Brain microvascular endothelial cell (primary cell): ENCODE measurements at regions not wholly inside any gene's neighbourhood (a gene's known extent, or its start where the extent isn't known, plus 50 kb on each side); places are given as distances from the start of the nearest gene placed in this dataset.
"Not testable (repeated sequence)": the region's sequence is repeated elsewhere in the genome, so short reads cannot be mapped to it uniquely, and the experiment has no call there.

Source experiments
- DNase-seq: peaks from one replicate; pipeline ENCODE4 v3.0.0-alpha.2; 2020
- H3K27ac ChIP-seq: fragments of 250-450 bp; sonication (Bioruptor Pico); 2 replicates; pipeline ENCODE4 v1.5.1; 2020; ENCODE audit warnings: mild to moderate bottlenecking, moderate library complexity
- H3K27me3 ChIP-seq: fragments of 250-450 bp; sonication (Bioruptor Pico); replicated peaks from 2 replicates; pipeline ENCODE4 v1.5.1; 2020; ENCODE audit warnings: mild to moderate bottlenecking
- H3K36me3 ChIP-seq: fragments of 250-450 bp; sonication (Bioruptor Pico); replicated peaks from 2 replicates; pipeline ENCODE4 v1.5.1; 2020; ENCODE audit warnings: mild to moderate bottlenecking
- H3K4me3 ChIP-seq: 2 replicates; pipeline ENCODE4 v1.5.1; 2011; ENCODE audit warnings: low read depth, mild to moderate bottlenecking, control low read depth, low read length, moderate library complexity
- in situ Hi-C: cut with HindIII; loops from 2 replicates; pipeline ENCODE4 v1.10.0; 2017; ENCODE audit warnings: low sequenced_read_pairs, low pct_ligation_motif_present
- TF ChIP-seq, protein P1 (sequence below): IDR thresholded peaks from 2 replicates; pipeline ENCODE4 v1.5.1; 2011; ENCODE audit warnings: low read depth, mild to moderate bottlenecking, moderate library complexity, low read length, control low read depth, inconsistent platforms; ENCODE audit errors: missing control alignments

DNA sequence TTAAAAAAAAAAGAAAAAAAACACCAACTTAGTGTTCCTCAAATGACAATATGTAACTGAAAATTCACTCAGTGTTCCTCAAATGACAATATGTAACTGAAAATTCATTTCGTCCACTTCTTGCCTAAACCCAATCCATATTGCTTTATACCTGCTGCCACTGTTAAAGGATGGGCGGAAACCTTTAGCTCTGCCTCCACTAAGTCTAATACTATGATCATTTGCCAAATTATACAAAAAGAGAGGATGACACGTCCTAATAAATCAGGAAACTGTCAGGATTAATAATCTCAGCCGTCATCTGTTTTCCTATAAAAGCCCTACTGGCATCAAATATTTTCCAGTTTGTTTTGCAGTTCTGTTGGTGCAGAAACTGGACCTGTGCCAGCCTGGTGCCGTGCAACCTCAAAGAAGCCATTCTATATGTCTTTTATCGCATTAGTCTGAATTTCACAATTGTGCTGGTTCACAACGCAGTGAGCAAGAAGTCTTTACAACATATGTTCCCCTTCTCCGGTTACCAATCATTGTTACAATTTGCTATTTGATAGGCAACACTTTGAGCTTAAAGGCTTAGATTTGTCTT is 160.4 kb upstream of the KCNH8 start:
- Histone ChIP-seq H3K27ac (no peak overlapping the region), H3K4me3 (no peak overlapping the region), H3K27me3 (no peaks in the 10 kb centered on the region), H3K36me3 (no peaks in the 10 kb centered on the region)
- in situ Hi-C loops, result no loop called here
- TF ChIP-seq, protein P1, sequence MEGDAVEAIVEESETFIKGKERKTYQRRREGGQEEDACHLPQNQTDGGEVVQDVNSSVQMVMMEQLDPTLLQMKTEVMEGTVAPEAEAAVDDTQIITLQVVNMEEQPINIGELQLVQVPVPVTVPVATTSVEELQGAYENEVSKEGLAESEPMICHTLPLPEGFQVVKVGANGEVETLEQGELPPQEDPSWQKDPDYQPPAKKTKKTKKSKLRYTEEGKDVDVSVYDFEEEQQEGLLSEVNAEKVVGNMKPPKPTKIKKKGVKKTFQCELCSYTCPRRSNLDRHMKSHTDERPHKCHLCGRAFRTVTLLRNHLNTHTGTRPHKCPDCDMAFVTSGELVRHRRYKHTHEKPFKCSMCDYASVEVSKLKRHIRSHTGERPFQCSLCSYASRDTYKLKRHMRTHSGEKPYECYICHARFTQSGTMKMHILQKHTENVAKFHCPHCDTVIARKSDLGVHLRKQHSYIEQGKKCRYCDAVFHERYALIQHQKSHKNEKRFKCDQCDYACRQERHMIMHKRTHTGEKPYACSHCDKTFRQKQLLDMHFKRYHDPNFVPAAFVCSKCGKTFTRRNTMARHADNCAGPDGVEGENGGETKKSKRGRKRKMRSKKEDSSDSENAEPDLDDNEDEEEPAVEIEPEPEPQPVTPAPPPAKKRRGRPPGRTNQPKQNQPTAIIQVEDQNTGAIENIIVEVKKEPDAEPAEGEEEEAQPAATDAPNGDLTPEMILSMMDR, result no peak
- DNase-seq, result no peak

DNA sequence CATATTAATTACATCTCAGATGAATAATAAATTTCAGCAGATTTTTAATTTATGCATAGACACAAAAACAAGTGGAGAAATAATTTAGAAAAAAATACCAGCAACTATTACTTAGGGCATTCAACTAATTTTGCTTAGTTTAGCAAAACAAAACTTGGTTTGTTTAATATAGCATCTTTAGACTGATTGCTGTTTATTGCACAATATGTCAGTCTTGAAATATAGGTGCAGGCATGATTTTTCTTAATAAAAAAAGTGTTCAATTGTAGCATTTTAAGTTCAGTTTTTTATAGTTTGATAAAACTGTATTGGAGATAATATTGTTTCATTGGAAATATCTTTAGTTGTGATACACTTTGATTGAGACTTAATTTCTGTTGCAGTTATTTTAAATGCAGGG is 161.2 kb upstream of the KCNH8 start:
- H3K27me3 ChIP-seq, result no peaks in the 10 kb centered on the region
- in situ Hi-C loops, result no loop called here
- TF ChIP-seq, protein P1, result no peak
- no peak for DNase-seq
- no peak overlapping the region for H3K4me3 ChIP-seq
- H3K27ac ChIP-seq, result no peak overlapping the region
- H3K36me3 ChIP-seq, result no peaks in the 10 kb centered on the region

DNA sequence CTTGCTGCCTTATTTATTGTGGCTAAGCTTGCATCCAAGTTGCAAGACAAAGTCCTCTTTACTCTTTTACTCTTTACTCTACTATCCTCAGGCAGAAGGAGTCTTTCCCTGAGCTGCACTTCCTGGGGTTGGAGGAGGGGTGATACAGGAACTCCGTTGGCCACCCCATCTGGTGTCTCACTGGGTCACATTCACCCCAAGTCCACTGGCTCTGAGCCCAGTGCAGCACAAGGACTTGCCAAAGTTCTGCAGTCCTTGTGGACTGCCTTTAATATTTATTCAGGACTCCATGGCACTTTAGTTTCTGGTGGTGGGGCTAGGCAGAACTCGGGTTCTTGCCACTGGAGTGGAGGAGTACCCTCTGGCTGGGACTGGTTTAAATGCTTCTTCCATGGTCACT is 165.4 kb upstream of the KCNH8 start:
- no peaks in the 10 kb centered on the region for H3K36me3 ChIP-seq
- no peaks in the 10 kb centered on the region for H3K27me3 ChIP-seq
- in situ Hi-C loops, result no loop called here
- no peak overlapping the region for H3K4me3 ChIP-seq
- H3K27ac ChIP-seq, result no peak overlapping the region
- no peak for DNase-seq
- TF ChIP-seq, protein P1, result no peak

DNA sequence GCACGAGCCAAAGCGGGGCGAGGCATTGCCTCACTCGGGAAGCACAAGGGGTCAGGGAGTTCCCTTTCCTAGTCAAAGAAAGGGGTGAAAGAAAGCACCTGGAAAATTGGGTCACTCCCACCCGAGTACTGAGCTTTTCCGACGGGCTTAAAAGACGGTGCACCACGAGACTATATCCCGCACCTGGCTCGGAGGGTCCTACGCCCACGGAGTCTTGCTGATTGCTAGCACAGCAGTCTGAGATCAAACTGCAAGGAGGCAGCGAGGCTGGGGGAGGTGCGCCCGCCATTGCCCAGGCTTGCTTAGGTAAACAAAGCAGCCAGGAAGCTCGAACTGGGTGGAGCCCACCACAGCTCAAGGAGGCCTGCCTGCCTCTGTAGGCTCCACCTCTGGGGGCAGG is 172.2 kb upstream of the KCNH8 start:
- H3K27ac ChIP-seq, in situ Hi-C loops, H3K36me3 ChIP-seq, DNase-seq, H3K27me3 ChIP-seq, H3K4me3 ChIP-seq: not testable (repeated sequence)

DNA sequence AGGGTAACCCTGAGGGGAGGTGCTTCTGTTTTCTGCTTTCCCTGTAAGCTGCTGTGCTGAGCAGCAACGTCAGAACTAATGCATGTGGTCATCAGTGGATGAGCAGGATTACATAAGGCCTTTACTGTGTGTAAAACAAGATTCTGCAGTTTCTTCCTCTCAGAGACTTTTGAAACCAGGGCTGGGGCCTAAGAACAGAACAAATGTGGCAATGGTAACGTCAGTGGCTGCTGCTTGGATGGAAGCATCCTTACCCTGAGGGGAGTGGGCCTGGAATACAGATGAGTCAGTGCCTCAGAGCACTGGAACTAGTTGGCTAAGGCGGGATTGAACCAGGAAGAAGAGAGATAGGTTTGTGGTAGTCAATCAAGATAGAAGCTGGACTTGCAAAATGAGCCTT is 180.2 kb upstream of the KCNH8 start:
- DNase-seq, result no peak
- Histone ChIP-seq H3K27ac (no peak overlapping the region), H3K4me3 (no peak overlapping the region), H3K27me3 (no peaks in the 10 kb centered on the region), H3K36me3 (no peaks in the 10 kb centered on the region)
- TF ChIP-seq, protein P1, result no peak
- in situ Hi-C loops, result no loop called here

DNA sequence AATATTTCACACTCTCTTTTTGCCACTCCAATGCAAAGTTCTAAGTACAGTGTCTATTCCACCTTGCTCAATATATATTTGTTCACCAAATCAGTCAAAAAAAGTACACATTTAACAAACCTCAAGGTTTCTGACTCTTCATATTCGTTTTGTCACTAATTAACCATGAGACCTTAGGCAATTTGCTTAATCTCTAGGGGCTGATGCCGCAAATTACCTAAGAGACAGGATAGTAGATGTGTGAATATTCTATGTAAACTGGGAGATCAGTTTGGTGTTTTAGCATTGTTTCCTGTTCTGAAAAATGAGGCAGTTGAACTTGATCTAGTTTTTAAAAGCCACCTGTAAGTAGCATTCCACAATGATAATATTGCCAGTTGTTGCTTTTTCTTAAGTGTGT is 182.5 kb upstream of the KCNH8 start:
- in situ Hi-C loops, result no loop called here
- Histone ChIP-seq H3K27ac (no peak overlapping the region), H3K4me3 (no peak overlapping the region), H3K36me3 (no peaks in the 10 kb centered on the region), H3K27me3 (no peaks in the 10 kb centered on the region)
- TF ChIP-seq, protein P1, result no peak
- no peak for DNase-seq
